GM10266 (cell line): ENCODE measurements at regions not wholly inside any gene's neighbourhood (a gene's known extent, or its start where the extent isn't known, plus 50 kb on each side); places are given as distances from the start of the nearest gene placed in this dataset.

Source experiments
- DNase-seq: peaks from one replicate; pipeline ENCODE4 v3.0.0; 2012; ENCODE audit errors: extremely low spot score
- TF ChIP-seq, protein P1 (sequence below): IDR thresholded peaks from 2 replicates; pipeline ENCODE4 v1.5.1; 2012; ENCODE audit warnings: mild to moderate bottlenecking, low read depth; ENCODE audit not compliant: control insufficient read depth, insufficient read depth; ENCODE audit errors: missing control alignments

DNA sequence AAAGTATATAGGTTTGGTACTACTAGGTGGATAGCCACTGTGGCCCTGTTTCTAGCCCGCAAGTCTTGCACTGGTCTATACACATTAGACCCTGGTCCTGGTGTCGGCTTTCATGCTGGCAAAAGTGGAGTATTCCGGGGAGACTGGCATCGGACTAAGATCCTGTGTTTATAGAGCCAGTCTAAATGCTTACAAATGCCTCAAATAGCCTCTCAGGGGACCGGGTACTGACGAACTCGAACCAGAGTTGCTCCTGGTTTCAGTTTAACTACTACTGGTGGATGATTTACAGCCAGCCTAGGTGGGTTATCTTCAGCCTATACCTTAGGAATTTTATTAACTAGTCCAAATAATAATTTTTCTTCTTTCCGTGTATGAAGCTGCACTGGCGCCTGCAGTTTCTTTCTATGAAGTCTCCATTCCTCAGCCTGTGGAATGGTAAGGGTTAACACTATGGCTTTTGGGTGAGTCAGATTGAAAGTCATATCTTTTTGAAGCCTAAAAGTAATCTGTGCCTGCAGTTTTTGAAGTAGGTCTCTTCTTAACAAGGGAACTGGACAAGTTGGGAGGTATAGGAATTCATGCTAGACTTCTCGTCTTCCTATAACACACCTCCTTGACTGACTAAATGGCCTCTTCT is 51.3 kb downstream of the OR10H4 start:
- DNase-seq: no peak
- TF ChIP-seq, protein P1, sequence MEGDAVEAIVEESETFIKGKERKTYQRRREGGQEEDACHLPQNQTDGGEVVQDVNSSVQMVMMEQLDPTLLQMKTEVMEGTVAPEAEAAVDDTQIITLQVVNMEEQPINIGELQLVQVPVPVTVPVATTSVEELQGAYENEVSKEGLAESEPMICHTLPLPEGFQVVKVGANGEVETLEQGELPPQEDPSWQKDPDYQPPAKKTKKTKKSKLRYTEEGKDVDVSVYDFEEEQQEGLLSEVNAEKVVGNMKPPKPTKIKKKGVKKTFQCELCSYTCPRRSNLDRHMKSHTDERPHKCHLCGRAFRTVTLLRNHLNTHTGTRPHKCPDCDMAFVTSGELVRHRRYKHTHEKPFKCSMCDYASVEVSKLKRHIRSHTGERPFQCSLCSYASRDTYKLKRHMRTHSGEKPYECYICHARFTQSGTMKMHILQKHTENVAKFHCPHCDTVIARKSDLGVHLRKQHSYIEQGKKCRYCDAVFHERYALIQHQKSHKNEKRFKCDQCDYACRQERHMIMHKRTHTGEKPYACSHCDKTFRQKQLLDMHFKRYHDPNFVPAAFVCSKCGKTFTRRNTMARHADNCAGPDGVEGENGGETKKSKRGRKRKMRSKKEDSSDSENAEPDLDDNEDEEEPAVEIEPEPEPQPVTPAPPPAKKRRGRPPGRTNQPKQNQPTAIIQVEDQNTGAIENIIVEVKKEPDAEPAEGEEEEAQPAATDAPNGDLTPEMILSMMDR: no peak

GRCh38 chr19:16001481-16002312 is 52.9 kb downstream of the OR10H4 start:
- TF ChIP-seq, protein P1: no peak
- DNase-seq: peak; percentile 79

- DNase-seq: no peak
- TF ChIP-seq, protein P1: no peak
These were observed 53.9 kb downstream of the OR10H4 start for GRCh38 chr19:16002406-16003384.

DNA sequence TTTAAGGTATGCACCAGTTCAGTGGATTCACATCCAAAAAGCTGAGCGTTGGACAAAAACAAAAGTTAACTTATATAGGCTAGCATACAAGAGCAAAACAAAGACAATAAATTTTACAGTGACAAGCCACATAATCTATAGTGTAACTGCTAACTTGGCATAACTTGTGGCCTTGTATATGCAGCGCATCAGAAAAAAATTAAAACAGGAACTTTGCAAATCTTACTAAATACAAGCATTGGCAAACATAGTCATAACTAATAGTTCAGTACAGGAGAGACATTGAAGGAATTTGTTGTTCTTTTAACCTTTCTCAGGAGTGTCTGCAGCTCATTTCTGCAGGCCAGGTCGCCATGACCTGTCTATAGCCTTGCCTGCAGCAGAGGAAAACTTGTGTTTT is 54.6 kb downstream of the OR10H4 start:
- no peak for DNase-seq

GRCh38 chr19:16005925-16006324 is 57.1 kb downstream of the OR10H4 start:
- no peak for DNase-seq
- TF ChIP-seq, protein P1: no peak

More for the DNA sequence above, 54.6 kb downstream of the OR10H4 start:
- TF ChIP-seq, protein P1: no peak

DNA sequence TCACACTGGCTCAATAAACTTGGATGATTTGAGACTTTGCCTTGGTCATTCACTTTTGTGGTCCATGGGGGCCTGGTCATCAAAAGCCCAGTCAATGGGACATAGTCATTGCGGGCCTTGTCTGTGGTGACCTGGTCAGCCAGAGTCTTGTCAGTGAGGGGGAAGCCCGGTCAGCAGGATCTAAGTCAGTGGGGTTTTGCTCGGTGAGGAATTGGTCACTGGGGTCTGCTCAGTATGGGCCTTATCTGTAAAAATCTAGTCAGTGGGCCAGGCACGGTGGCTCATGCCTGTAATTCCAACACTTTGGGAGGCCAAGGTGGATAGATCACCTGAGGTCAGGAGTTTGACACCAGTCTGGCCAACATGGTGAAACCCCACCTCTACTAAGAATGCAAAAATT is 63.7 kb upstream of the TPM4 start:
- TF ChIP-seq, protein P1: no peak
- no peak for DNase-seq
